HCT116 (cell line): ENCODE measurements at regions not wholly inside any gene's neighbourhood (a gene's known extent, or its start where the extent isn't known, plus 50 kb on each side); places are given as distances from the start of the nearest gene placed in this dataset.
"Not testable (repeated sequence)": the region's sequence is repeated elsewhere in the genome, so short reads cannot be mapped to it uniquely, and the experiment has no call there.

Source experiments
- CEBPB ChIP-seq: IDR thresholded peaks from 2 replicates; pipeline ENCODE4 v1.6.1; 2012; ENCODE audit warnings: low read depth
- EZH2phosphoT487 ChIP-seq: fragments of 200-600 bp; IDR thresholded peaks from 2 replicates; pipeline ENCODE4 v1.6.1; 2018; ENCODE audit warnings: antibody characterized with exemption, borderline replicate concordance
- FOSL1 ChIP-seq: IDR thresholded peaks from 2 replicates; pipeline ENCODE4 v1.6.1; 2012; ENCODE audit warnings: low read depth
- POLR2A ChIP-seq: IDR thresholded peaks from 2 replicates; pipeline ENCODE4 v1.7.0; 2011; ENCODE audit warnings: borderline replicate concordance; ENCODE audit not compliant: insufficient read depth, insufficient read length; ENCODE audit errors: extremely low read depth
- TCF7L2 ChIP-seq: IDR thresholded peaks from 2 replicates; pipeline ENCODE4 v1.7.0; 2011; ENCODE audit warnings: borderline replicate concordance, inconsistent platforms; ENCODE audit not compliant: insufficient read depth, insufficient read length; ENCODE audit errors: extremely low read depth
- ZNF274 ChIP-seq: fragments of 200-500 bp; sonication (Bioruptor generic); IDR thresholded peaks from 2 replicates; pipeline ENCODE4 v1.6.1; 2014; ENCODE audit warnings: mild to moderate bottlenecking, low read depth, low read length, inconsistent platforms
- TF ChIP-seq, protein P1 (sequence below), 3 experiments: fragments of 200-600 bp in 1 of 3; sonication (generic) in 1 of 3; IDR thresholded peaks in 2 of 3; conservative IDR thresholded peaks in 1 of 3; 2 replicates each; pipeline ENCODE4 v1.5.1; 2012 to 2017; ENCODE audit warnings: low read depth in 2 of 3, low read length in 2 of 3, antibody characterized with exemption in 1 of 3, borderline replicate concordance in 1 of 3, control low read depth in 1 of 3, mild to moderate bottlenecking in 1 of 3, mixed read lengths in 1 of 3, mixed run types in 1 of 3, moderate library complexity in 1 of 3; ENCODE audit not compliant: insufficient read depth in 1 of 3
- TF ChIP-seq, protein P2 (sequence below): IDR thresholded peaks from 2 replicates; pipeline ENCODE4 v1.6.1; 2012; ENCODE audit warnings: low read depth

DNA sequence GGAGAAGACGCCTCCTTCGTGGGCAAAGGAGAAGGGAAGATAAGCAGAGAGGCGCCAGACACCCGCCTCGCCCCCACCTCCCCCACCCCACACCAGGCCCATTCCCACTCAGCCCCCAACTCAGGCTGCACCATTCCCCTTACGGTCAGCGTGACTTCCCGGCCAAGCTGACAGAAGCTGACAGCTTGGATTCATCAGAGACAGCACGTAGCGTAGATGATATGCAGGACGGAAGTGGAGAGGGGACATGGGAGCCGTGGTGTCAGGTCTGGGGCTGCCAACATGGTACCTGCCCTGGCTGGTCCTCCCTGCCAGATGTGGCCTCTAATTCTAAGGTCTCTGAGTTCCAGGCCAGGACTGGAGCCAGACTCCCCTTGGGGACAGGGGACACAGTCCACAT lies 139.0 kb downstream of the TBC1D2B start:
- not testable (repeated sequence) for TF ChIP-seq EZH2phosphoT487, CEBPB, POLR2A, FOSL1, ZNF274, TCF7L2
- TF ChIP-seq, protein P1, sequence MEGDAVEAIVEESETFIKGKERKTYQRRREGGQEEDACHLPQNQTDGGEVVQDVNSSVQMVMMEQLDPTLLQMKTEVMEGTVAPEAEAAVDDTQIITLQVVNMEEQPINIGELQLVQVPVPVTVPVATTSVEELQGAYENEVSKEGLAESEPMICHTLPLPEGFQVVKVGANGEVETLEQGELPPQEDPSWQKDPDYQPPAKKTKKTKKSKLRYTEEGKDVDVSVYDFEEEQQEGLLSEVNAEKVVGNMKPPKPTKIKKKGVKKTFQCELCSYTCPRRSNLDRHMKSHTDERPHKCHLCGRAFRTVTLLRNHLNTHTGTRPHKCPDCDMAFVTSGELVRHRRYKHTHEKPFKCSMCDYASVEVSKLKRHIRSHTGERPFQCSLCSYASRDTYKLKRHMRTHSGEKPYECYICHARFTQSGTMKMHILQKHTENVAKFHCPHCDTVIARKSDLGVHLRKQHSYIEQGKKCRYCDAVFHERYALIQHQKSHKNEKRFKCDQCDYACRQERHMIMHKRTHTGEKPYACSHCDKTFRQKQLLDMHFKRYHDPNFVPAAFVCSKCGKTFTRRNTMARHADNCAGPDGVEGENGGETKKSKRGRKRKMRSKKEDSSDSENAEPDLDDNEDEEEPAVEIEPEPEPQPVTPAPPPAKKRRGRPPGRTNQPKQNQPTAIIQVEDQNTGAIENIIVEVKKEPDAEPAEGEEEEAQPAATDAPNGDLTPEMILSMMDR (IDR thresholded peaks at IDR 0.05 in 2 of 3, conservative IDR thresholded peaks at IDR 0.05 in 1 of 3; ENCODE audit: borderline replicate concordance in 1 of 3, insufficient read depth in 1 of 3, low read depth in 2 of 3, low read length in 2 of 3), result not testable (repeated sequence)
- TF ChIP-seq, protein P2, sequence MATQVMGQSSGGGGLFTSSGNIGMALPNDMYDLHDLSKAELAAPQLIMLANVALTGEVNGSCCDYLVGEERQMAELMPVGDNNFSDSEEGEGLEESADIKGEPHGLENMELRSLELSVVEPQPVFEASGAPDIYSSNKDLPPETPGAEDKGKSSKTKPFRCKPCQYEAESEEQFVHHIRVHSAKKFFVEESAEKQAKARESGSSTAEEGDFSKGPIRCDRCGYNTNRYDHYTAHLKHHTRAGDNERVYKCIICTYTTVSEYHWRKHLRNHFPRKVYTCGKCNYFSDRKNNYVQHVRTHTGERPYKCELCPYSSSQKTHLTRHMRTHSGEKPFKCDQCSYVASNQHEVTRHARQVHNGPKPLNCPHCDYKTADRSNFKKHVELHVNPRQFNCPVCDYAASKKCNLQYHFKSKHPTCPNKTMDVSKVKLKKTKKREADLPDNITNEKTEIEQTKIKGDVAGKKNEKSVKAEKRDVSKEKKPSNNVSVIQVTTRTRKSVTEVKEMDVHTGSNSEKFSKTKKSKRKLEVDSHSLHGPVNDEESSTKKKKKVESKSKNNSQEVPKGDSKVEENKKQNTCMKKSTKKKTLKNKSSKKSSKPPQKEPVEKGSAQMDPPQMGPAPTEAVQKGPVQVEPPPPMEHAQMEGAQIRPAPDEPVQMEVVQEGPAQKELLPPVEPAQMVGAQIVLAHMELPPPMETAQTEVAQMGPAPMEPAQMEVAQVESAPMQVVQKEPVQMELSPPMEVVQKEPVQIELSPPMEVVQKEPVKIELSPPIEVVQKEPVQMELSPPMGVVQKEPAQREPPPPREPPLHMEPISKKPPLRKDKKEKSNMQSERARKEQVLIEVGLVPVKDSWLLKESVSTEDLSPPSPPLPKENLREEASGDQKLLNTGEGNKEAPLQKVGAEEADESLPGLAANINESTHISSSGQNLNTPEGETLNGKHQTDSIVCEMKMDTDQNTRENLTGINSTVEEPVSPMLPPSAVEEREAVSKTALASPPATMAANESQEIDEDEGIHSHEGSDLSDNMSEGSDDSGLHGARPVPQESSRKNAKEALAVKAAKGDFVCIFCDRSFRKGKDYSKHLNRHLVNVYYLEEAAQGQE, result not testable (repeated sequence)
